ENCODE measurements at regions not wholly inside any gene's neighbourhood (a gene's known extent, or its start where the extent isn't known, plus 50 kb on each side); places are given as distances from the start of the nearest gene placed in this dataset.

GRCh38 chr2:217622205-217623060 lies 380.4 kb downstream of the TNS1 start (continued):
- TF ChIP-seq FOXP1 (IDR thresholded peaks at IDR 0.05) = no peak
- peak; percentile 94 for TF ChIP-seq FOXP1 (CRISPR knock-in tag; IDR thresholded peaks at IDR 0.05)
- no peak for TF ChIP-seq RAD21 (CRISPR knock-in tag; IDR thresholded peaks at IDR 0.05)
- TF ChIP-seq ZNF138 (CRISPR knock-in tag; IDR thresholded peaks at IDR 0.05; ENCODE audit: low read depth) = no peak
- TF ChIP-seq ARNT2 (CRISPR knock-in tag; IDR thresholded peaks at IDR 0.05; ENCODE audit: low read depth) = no peak
- 0 out of 2 replicates have a peak, but pooled peaks have one; percentile 31 for TF ChIP-seq IKZF5 (CRISPR knock-in tag; IDR thresholded peaks at IDR 0.05)
- no peak for TF ChIP-seq HIC2 (CRISPR knock-in tag; IDR thresholded peaks at IDR 0.05; ENCODE audit: low read depth)
- TF ChIP-seq MTA1 (CRISPR knock-in tag; IDR thresholded peaks at IDR 0.05; ENCODE audit: borderline replicate concordance) = no peak
- no peak for TF ChIP-seq ZNF704 (CRISPR knock-in tag; IDR thresholded peaks at IDR 0.05; ENCODE audit: borderline replicate concordance)
- no peak for TF ChIP-seq FOXM1 (CRISPR knock-in tag; IDR thresholded peaks at IDR 0.05)
- TF ChIP-seq ZSCAN25 (CRISPR knock-in tag; IDR thresholded peaks at IDR 0.05) = peak; percentile 96
- no peak for TF ChIP-seq AHR (CRISPR knock-in tag; IDR thresholded peaks at IDR 0.05)
- no peak for TF ChIP-seq KAT2B (IDR thresholded peaks at IDR 0.05; ENCODE audit: borderline replicate concordance, low read depth, low read length)
- TF ChIP-seq PCBP2 (optimal IDR thresholded peaks at IDR 0.05; ENCODE audit: low read depth, low read length, poor library complexity, severe bottlenecking) = no peak
- peak; percentile 22; the same call in 1 of the 2 replicates for TF ChIP-seq HOXA3 (CRISPR knock-in tag; IDR thresholded peaks at IDR 0.05)
- no peak for TF ChIP-seq ZNF839 (CRISPR knock-in tag; IDR thresholded peaks at IDR 0.05; ENCODE audit: borderline replicate concordance)
- peak; percentile 32; the same call in 1 of the 2 replicates for TF ChIP-seq CREM (IDR thresholded peaks at IDR 0.05)
- TF ChIP-seq CREM (CRISPR knock-in tag; IDR thresholded peaks at IDR 0.05) = no peak
- no peak for TF ChIP-seq RERE (CRISPR knock-in tag; IDR thresholded peaks at IDR 0.05; ENCODE audit: low read depth)
- TF ChIP-seq FOXK2 (IDR thresholded peaks at IDR 0.05) = peak; percentile 35; the same call in 1 of the 2 replicates
- peak; percentile 24; the same call in 1 of the 2 replicates for TF ChIP-seq ZNF331 (CRISPR knock-in tag; IDR thresholded peaks at IDR 0.05)
- TF ChIP-seq FLYWCH1 (CRISPR knock-in tag; IDR thresholded peaks at IDR 0.05) = no peak
